GM19452 (cell line): ENCODE measurements at regions not wholly inside any gene's neighbourhood (a gene's known extent, or its start where the extent isn't known, plus 50 kb on each side); places are given as distances from the start of the nearest gene placed in this dataset.
"Not testable (repeated sequence)": the region's sequence is repeated elsewhere in the genome, so short reads cannot be mapped to it uniquely, and the experiment has no call there.

Source experiments
- ATAC-seq: cut with Tn5 transposase; IDR thresholded peaks from one replicate; pipeline ENCODE4 v1.9.1; 2021; ENCODE audit not compliant: unreplicated experiment

- no peak for ATAC-seq
Measured at GRCh38 chr5:143537056-143537455, 133.6 kb upstream of the NR3C1 start.

GRCh38 chr5:143536364-143536763, 132.9 kb upstream of the NR3C1 start:
- ATAC-seq, result no peak

GRCh38 chr5:143534761-143535154, 131.3 kb upstream of the NR3C1 start:
- ATAC-seq, result no peak

- ATAC-seq, result no peak
Measured at GRCh38 chr5:143533978-143534760, 130.7 kb upstream of the NR3C1 start.

- no peak for ATAC-seq
Measured at GRCh38 chr5:143533475-143533874, 130.0 kb upstream of the NR3C1 start.

GRCh38 chr5:143527808-143528207, 124.3 kb upstream of the NR3C1 start:
- no peak for ATAC-seq

- no peak for ATAC-seq
Measured at GRCh38 chr5:143525176-143525575, 121.7 kb upstream of the NR3C1 start.

GRCh38 chr5:143524338-143524945, 121.0 kb upstream of the NR3C1 start:
- no peak for ATAC-seq

GRCh38 chr5:143521846-143522400, 118.4 kb upstream of the NR3C1 start:
- no peak for ATAC-seq

GRCh38 chr5:143521141-143521540, 117.7 kb upstream of the NR3C1 start:
- no peak for ATAC-seq

GRCh38 chr5:143519215-143519614, 115.7 kb upstream of the NR3C1 start:
- not testable (repeated sequence) for ATAC-seq

- not testable (repeated sequence) for ATAC-seq
Measured at GRCh38 chr5:143517824-143518223, 114.3 kb upstream of the NR3C1 start.

GRCh38 chr5:143516249-143516648, 112.8 kb upstream of the NR3C1 start:
- ATAC-seq, result peak; percentile 52

- ATAC-seq, result no peak
Measured at GRCh38 chr5:143515829-143516228, 112.3 kb upstream of the NR3C1 start.

- ATAC-seq, result no peak
Measured at GRCh38 chr5:143514616-143515335, 111.3 kb upstream of the NR3C1 start.

GRCh38 chr5:143513720-143514119, 110.2 kb upstream of the NR3C1 start:
- ATAC-seq, result no peak

- ATAC-seq, result no peak
Measured at GRCh38 chr5:143511736-143512135, 108.2 kb upstream of the NR3C1 start.

GRCh38 chr5:143509758-143510221, 106.3 kb upstream of the NR3C1 start:
- peak; percentile 97 for ATAC-seq

- no peak for ATAC-seq
Measured at GRCh38 chr5:143506836-143507552, 103.5 kb upstream of the NR3C1 start.

GRCh38 chr5:143505934-143506333, 102.4 kb upstream of the NR3C1 start:
- no peak for ATAC-seq

- ATAC-seq, result no peak
Measured at GRCh38 chr5:143505354-143505753, 101.9 kb upstream of the NR3C1 start.
